ENCODE measurements at regions not wholly inside any gene's neighbourhood (a gene's known extent, or its start where the extent isn't known, plus 50 kb on each side); places are given as distances from the start of the nearest gene placed in this dataset.
"Not testable (repeated sequence)": the region's sequence is repeated elsewhere in the genome, so short reads cannot be mapped to it uniquely, and the experiment has no call there.

DNA sequence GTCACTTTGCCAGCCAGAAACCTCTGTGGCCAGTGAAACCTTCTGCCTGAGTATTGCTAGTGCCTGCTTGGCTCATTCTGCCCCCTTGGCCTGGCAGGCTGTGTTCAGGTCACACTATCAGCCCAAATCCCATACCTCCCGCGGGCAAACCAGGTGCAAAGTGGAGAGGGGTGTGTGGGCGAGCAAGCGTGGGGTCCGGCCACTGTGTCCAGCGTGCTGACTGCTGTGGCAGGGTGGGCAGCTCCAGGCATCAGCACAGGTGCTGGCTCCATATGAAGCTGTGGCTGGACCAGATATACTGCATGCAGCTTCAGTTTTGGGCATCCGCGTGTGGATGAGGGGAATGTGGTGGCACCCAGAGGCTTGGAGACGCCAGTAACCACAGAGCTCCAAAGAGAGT is 576.5 kb upstream of the EDIL3 start:
- DNase-seq = no peak

DNA sequence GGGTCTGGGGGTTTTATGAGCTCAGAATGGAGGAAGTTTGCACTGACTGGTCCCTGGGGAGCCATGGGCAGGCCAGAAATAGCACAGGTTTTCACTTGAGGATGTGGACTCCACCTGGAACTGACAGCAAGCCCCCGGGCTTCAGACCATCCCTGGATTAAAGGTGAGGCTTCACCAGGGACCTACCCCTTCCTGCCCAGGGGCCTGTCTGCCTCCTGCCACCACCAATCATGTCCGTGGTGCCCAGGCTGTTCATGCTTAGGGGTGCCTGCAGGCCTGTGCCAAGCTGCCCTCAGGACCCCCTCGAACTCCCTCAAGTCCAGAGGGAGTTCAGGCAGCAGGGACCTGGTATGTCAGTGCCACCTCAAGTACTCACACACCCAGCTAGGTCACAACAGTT is 577.2 kb upstream of the EDIL3 start:
- no peak for DNase-seq

DNA sequence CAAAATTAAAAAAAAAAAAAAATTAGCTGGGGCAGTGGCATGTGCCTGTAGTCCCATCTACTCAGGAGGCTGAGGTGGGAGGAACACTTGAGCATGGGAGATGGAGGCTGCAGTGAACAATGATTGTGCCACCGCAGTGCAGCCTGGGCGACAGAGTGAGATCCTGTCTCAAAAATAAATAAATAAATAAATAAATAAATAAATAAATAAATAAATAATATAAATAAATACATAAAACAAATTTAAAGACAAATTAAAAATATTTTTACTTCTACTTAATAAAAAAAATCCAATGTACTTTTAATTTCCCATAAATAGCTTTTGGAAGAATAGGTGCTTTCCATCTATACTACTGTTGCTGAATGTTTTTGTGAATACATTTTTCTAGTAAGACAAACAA is 598.4 kb upstream of the EDIL3 start:
- no peak for DNase-seq

DNA sequence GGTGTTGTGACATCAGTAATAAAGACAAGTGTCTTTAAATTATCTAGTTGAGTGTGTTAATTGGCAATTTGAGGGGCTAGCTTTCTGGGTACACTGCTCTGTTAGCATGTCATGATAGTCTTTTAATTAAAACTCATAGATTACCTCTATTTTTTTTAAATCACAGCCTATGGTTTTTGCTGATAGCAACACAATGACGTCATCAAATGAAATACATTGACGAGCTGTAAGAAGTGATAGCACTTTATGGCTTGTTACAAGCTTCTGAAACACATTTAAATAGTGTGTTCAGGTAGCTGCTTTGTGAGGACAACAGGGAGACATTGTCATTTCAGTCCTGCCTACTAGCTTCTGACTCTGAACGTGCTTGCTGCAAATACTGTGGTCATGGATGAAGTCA is 600.5 kb upstream of the EDIL3 start:
- no peak for DNase-seq

DNA sequence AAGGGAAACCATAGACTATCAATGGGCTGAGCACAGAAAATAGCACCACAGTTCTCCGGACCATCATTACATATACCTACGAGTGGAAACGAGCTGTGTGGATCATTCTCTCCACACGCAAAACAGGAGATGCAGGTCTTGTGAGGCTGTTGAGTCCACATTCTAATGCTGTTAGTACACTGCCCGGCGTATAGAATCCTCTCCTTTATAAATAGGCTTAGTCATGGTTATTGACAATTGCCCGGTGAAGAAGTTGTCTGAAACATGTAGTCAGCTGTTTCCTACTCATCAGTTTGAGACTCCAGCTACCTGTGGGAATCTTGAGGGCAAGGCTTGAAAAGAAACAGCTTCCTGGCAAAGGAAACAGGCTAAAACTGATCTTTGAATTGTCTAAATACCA is 602.0 kb upstream of the EDIL3 start:
- DNase-seq = no peak

DNA sequence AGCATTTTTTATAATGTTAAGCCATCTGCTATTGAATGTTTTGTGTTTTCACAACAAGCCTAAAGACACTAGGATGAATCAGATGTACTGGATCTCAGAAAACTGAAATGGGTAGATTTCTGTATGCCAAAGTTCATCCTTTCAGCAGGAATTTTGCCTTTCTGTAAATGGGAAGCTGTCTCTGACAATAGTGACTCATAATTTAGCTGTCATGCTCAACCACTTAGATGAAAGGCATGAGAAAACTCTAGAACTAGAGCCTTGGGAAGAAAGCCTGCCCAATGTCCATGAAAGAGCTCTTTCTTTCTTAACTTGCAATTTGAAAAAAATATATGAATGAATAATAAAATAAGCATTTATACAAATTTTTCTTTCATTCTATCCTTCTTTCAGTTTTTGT is 616.0 kb upstream of the EDIL3 start:
- no peak for DNase-seq

DNA sequence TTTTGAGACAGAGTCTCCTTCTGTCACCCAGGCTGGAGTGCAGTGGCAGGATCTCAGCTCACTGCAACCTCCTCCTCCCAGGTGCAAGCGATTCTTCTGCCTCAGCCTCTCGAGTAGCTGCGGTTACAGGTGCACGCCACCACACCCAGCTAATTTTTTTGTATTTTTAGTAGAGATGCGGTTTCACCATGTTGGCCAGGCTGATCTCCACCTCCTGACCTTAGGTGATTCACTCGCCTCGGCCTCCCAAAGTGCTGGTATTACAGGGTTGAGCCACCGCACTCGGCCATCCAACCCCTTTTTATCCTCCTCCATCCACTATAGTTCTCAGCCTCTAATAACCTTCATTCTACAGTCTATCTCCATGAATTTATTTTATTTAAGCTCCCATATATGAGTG is 617.3 kb upstream of the EDIL3 start:
- DNase-seq = not testable (repeated sequence)

DNA sequence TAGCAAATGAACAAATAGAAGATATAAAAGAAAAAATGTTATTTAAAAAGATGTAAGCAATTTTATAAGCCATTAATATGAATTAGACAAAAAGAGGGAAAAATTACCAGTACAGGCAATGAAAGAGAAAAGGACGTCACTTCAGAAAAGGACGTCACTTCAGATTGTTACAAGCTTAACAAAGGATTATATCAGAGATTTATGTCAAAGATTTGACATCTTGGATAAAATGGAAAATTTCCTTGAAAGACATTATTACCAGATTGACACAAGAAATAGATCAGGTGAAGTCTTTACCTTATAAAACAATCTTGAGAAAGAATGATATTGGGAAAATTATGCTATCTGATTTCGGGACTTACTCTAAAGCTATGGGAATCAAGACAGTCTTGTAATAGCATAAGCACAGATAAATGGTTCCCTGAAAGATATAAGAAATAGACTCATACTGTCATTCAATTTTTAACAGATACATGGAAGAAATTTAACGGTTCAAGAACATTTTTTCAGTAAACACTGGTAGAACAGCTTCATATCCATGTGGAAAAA is 625.4 kb upstream of the EDIL3 start:
- no peak for DNase-seq

DNA sequence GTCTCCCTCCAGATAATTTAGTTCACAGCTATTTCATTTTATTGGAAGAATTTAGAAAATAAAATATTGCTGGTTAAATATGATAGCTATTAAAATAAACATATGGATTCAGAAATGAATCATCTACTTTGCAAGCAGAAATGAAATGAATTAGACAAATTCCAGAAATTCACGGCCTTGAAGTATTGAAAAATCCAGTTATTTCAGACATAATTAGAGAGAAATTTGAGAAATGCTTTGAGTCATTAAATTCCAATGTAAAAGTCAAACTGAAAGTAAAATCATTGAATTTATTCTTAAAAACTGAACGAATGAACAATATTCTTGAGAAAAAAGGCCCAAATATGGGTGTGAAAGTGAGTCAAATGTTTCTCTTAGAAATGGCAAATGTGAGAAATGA is 632.6 kb upstream of the EDIL3 start:
- DNase-seq = no peak

DNA sequence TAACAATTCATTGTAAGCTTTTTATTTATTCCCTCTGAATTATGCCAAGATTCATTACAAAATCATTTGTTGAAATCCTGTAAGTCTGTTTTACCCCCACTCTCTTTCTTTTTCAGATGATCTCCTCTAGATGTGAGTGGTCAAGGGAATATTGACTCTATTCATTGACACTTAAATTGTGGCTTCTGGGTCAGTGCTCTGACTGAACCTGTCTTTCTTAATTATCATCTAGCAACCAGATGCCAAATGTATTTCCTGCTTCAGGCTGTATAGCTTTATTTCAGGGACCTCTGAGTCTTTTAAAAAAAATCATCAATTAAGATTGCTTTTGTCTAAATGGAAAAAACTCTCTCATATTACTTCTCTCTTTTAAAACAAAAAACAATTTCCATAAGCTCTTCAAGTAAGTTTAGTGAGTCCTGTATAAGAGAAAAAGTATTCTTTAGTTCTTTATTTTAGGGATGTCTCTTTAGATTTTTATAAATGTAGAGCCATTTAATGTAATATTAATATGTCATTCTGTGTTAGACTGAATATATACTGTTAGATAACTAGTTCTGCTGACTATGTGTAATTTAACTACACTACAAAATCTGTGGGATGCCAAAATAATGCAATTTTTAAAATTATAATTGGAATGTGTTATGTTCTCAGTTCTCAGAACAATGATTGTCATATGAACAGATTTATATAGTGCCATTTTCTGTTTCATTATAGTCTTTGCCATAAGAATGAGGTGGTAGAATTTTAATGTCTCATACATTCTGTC is 645.8 kb upstream of the EDIL3 start:
- no peak for DNase-seq

DNA sequence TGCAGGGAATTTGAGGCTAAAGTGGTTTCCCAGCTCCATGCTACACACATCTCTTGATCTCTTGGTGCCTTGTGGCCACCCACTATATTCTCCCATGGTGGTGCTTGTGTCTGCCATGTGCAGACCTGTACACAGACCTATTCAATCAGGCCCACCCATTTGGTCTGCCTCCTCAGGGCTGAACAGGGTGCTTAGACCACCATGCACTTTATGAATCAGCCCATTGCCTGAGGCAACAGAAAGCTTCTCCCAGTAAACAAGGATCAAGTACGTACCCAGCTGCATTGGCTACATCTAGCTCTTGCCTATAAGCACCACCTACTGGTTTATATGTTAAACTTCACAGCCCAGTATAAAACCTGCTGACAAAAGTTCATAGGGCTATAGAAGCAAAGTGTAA is 664.3 kb upstream of the EDIL3 start:
- no peak for DNase-seq

DNA sequence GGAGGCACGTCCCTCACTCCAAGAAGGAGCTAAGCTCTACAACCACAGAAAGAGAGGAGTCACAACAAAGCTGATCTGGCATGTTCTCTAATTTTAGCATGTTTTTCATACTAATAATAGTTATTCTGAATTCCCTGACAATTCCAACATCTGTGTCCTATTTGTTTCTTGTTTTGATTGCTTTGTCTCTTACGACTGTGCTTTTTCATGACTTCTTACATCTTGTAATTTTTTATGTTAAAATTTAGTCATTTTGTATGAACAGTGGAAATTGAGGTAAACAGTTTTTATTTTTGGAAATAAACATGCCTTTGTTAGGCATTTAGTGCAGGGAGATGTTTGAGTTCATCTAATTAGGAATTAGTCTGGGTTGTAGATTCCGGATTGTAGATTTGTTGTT is 668.1 kb upstream of the EDIL3 start:
- no peak for DNase-seq

DNA sequence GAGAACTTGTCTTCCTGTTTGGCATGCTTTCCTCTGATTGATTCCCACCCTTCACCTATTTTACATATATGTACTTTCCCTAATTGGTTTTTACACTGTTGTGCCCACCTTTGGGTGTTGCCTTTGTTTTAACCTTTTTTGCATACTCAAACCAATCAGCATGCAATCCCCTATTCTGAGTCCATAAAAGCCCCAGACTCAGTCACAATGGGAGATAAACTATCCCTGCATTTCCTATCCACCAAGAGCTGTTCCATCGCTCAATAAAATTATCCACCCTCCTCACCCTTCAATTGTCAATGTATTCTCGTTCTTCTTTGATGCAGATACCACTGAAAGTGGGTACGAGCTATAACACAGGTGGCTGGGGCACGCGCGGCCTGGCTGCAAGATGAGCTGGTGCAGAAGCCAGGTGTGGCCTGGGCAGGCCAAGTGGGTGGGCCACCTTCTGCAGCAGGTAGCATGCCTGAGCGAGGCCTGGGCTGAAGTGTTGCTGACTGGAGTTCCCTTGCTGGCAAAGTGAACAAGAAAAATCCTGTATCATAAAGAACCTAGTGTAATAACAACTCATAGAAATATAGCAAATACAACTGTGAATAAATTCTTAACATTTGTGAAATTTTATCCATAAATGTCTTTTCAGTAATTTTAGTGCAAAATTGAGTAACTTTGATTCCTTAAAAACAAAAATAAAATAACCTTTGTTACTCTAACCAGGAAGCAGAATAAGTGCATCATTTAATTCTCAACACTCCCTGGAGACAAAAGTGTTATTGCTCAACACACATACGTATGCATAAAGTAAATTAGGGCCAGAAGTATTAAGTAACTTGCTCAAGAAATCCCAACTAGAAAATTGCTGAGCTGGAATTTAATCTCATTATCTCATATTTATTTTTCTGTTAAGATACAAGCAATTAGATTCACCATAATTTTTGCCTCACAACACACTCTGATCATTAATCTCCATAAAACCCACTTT is 685.3 kb upstream of the EDIL3 start:
- DNase-seq = no peak

DNA sequence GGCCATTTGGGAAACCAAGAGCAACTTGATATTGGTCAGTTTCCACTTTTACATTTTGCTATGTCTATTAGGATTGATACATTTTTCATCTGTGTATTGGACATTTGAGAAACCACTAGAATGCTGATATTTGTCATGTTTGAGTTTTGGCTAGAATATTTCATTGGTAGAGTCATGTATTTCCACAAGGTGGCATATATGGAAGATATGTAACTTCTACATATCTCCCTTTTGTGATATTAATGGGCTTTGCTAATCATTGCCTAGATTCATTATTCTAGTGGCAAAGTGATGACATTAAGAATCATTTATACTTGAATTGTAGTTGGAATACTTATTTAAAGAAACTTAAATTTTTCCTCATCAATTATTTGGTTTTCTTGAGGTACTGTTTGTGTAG is 692.9 kb upstream of the EDIL3 start:
- no peak for DNase-seq

DNA sequence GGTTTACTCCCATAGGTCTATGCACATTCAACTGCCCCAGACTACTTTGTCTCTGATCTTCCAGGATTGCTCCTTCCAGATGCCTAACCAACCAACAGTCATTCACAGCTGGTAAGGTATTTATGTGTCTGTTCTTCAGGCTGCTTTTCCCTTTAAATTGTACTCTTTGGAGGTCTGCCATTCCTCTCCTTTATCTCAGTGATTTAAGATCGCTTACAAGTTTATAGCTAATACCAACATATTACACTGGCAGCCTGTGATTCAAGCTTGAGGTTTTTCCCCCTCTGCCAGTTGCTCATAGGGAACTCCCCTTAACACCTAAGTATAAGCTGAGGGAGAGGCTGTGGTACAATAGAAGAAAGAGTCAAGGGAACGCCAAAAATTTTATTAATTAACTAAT is 711.7 kb upstream of the EDIL3 start:
- DNase-seq = no peak

DNA sequence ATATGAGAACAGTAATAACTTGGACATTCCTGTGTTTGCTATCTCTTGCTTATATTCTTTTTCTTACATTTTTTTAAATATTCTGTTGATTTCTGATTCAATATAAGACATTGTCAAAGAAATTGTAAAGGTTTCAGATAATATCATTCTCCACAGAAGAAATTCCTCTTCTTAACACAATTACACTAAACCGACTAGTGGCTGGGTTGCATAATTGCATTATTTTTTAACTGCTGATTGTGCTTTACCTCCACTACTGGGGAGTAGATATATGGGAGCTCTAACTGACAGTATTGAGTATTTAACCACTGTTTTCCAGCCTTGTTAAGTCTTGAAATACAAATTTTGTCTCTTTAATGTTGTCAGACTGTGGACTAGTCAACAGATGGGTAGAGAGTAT is 723.8 kb upstream of the EDIL3 start:
- no peak for DNase-seq

DNA sequence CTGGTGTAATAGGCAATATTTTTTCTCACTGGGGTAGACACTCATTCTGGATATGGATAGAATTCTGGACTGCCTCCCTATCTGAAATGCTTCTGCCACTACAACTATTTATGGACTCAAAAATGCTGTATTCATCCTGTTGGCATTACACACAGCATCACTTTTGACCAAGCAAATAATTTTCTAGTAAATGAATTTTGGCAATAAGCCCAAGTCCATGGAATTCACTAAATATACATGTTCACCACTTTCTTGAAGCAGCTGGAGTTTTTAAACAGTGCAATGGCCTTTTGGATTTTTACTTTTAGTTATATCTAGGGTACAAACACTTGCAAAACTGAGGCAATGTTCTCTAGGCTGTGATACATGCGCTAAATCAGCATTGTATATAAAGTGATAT is 724.9 kb upstream of the EDIL3 start:
- no peak for DNase-seq

DNA sequence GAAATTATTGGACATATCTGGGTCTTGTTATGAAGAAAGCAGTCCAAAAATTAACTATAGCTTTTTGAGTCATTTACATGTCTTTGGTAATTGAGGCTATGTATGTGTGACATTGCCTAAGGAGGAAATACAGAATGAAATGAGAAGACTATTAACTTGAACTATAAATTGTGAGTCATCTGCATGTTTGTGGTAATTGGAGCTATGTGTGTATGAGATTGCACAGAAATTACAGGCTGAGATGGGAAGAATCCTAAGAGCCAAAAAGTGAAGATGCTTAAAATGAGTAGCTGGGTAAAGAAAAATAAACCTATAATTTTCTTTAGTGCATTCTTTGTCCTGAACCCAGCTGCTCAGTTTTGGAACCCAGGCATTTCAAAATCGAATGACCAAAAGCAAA is 747.6 kb upstream of the EDIL3 start:
- no peak for DNase-seq

DNA sequence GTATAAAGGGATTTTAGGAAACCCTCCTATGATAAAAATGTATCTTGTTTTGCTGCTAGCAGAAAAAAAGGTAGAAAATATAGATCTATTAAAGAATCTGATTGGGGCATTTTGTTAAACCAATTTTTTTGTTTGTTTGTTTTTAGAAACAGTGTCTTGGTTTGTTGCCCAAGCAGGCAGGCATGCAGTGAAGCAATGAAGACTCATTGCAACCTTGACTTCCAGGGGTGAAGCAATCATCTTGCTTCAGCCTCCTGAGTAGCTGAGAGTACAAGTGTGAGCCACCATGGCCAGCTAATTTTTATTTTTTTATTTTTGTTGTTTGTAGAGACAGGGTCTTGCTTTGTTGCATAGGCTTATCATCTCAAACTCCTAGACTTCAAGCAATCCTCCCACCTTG is 755.8 kb upstream of the EDIL3 start:
- DNase-seq = no peak

DNA sequence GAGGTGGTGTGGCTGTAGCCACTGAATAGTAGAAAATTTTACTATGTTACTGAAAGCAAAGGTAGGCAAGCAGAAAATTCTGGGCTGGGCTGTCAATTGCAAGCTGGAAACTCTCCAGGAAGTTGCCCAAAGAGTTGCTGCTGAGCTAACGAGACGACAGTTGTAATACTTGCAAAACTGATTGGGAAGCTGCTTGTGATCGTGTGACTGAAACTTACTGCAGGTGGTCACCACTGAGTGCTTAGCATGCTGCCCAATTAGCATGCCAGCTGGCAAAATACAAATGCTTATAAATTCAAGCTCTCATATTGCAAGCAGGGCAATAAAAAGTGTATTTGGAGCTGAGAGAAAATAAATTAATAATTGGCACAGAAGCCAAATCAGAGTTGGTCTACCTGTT is 758.5 kb upstream of the EDIL3 start:
- no peak for DNase-seq

DNA sequence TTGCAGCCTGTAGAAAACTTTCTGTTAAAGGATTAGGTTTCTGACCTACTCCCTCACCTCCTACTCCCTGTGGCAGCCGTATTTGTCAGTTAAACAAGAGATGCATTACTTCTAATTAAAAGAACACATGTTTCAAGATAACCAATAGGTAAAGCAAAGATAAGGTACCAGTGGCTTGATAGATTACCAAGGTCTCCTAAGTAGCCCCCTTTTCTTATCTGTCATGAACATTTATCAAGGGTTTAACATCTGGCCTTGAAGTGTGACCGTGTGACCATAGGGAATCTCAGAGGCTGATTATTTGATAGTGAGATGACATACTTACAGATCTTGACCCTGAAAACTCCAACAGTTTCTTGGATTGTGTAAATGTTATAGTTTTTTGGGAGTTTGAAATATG is 764.0 kb upstream of the EDIL3 start:
- no peak for DNase-seq

DNA sequence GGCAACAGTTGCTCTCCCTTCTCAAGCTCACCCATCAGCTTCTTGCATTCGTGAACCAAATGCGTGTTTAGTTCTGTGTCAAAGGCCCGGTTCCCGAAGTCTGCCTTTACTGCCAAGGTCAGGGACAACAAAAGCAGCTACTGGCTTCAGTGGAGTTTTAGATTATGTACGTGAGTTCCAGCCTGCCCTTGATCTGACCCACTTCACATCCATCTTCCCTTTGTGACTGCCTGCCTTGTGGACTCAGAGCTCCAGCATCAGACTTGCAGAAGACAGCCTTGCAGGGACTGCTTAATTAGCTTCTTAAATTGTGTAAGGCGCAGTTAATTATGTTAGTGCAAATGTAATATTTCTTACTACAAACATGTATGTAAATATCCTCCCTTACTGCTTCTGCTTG is 774.7 kb upstream of the EDIL3 start:
- DNase-seq = no peak

DNA sequence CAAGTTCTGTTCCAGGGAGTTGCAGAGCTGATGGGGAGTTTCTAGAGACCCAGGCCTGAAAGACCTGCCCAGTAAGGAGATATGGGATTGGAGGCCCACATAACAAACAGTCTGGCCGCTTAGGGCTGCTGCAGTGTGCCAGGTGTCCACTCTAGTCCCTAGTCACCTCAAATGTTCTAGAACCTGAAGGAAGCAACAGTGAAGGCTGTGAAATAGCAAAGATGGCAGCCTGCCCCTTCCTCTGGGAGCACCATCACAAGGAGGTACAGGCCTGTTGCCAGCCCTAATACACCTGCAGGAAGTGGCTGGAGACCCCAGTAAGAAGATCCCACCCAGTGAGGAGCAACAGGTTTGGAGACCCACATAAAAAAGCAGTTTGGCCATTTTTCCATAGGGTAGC is 783.8 kb upstream of the EDIL3 start:
- no peak for DNase-seq

DNA sequence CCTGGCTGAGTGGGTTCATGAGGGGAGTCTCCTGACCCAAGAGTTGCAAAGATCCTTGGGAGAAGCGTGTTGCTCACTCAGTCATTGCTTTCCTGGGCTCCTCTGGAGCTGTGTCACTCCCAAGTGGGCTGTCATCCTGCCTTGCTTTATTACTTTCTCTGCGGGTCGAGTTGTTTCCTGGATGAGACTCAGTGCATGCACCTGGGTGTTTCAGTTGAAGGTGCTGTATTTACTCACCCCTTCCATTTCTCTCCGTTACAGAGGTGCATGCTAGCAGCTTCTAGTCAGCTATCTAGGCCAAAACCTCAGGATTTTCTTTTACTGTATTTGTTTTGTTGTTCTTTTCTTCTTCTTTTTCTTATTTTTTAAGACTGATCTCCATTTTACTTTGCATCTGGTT is 785.5 kb upstream of the EDIL3 start:
- no peak for DNase-seq
